GM10248 (cell line): ENCODE measurements at regions not wholly inside any gene's neighbourhood (a gene's known extent, or its start where the extent isn't known, plus 50 kb on each side); places are given as distances from the start of the nearest gene placed in this dataset.
"Not testable (repeated sequence)": the region's sequence is repeated elsewhere in the genome, so short reads cannot be mapped to it uniquely, and the experiment has no call there.

ENCODE experiments used
- CTCF ChIA-PET: fragments of 300-600 bp; sonication (Branson Sonifier 250); formaldehyde crosslinking; extraction: SDS; loops from one replicate; lab custom pipeline; 2021; ENCODE audit warnings: antibody characterized with exemption; lab: Yijun Ruan, JAX
- POLR2A ChIA-PET: fragments of 350-650 bp; sonication (Branson Sonifier 250); formaldehyde crosslinking; extraction: SDS; loops from one replicate; lab custom pipeline; 2020; ENCODE audit warnings: antibody characterized with exemption; lab: Yijun Ruan, JAX
- DNase-seq: peaks from one replicate; pipeline ENCODE4 v3.0.0; 2012; ENCODE audit errors: extremely low spot score
- TF ChIP-seq, protein P1 (sequence below): IDR thresholded peaks from 2 replicates; pipeline ENCODE4 v1.5.1; 2012; ENCODE audit warnings: mild to moderate bottlenecking, low read depth; ENCODE audit errors: extremely low read depth, missing control alignments, control extremely low read depth

DNA sequence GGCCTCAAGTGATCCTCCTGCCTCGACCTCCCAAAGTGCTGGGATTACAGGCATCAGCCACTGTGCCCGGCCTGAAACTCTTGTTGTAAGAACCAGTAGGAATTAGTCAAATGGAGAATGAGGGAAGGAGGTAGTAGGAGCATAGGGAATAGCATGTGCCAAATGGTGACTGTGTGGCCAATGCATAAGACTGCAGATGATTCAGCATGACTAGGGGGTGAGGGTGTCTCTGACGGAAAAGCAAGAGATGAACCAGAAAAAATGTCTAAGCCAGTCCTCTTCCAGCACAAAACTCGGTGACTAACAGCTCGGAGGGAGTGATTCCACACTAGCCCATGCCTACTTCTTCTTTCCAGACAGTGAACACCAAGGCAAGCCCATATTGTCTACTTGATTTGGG is 58.2 kb upstream of the DUSP21 start:
- CTCF ChIA-PET, result no interaction called here
- TF ChIP-seq, protein P1, sequence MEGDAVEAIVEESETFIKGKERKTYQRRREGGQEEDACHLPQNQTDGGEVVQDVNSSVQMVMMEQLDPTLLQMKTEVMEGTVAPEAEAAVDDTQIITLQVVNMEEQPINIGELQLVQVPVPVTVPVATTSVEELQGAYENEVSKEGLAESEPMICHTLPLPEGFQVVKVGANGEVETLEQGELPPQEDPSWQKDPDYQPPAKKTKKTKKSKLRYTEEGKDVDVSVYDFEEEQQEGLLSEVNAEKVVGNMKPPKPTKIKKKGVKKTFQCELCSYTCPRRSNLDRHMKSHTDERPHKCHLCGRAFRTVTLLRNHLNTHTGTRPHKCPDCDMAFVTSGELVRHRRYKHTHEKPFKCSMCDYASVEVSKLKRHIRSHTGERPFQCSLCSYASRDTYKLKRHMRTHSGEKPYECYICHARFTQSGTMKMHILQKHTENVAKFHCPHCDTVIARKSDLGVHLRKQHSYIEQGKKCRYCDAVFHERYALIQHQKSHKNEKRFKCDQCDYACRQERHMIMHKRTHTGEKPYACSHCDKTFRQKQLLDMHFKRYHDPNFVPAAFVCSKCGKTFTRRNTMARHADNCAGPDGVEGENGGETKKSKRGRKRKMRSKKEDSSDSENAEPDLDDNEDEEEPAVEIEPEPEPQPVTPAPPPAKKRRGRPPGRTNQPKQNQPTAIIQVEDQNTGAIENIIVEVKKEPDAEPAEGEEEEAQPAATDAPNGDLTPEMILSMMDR, result no peak
- DNase-seq, result no peak
- POLR2A ChIA-PET, result no interaction called here

DNA sequence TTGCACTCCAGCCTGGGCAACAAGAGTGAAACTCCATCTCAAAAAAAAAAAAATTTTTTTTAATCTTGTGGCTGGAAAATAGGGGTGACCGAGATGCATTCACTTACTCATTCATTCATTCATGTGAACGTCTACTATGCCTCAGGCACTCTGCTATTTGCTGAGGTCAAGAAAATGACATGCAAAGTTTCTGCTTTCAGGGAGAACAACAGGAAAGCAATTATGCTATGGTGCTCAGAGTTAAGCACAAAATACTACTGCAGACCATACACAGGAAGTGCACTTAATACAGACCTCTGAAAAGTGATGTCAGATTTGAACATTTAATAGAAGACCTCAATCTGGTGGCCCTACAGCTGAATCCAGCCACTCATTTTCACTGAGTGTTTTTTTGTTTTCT is 59.6 kb upstream of the DUSP21 start:
- CTCF ChIA-PET, result no interaction called here
- TF ChIP-seq, protein P1, result no peak
- no peak for DNase-seq
- POLR2A ChIA-PET, result no interaction called here

DNA sequence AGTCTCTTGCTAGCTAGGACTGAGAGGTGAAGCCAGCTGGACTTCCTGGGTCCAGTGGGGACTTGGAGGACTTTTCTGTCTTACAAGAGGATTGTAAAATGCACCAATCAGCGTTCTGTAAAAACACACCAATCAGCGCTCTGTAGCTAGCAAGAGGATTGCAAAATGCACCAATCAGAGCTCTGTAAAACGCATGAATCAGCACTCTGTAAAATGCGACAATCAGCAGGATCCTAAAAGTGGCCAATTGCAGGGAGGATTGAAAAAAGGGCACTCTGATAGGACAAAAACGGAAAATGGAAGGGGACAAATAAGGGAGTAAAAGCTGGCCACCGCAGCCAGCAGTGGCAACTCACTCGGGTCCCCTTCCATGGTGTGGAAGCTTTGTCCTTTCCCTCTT is 65.6 kb upstream of the DUSP21 start:
- TF ChIP-seq, protein P1, result no peak
- CTCF ChIA-PET, result no interaction called here

DNA sequence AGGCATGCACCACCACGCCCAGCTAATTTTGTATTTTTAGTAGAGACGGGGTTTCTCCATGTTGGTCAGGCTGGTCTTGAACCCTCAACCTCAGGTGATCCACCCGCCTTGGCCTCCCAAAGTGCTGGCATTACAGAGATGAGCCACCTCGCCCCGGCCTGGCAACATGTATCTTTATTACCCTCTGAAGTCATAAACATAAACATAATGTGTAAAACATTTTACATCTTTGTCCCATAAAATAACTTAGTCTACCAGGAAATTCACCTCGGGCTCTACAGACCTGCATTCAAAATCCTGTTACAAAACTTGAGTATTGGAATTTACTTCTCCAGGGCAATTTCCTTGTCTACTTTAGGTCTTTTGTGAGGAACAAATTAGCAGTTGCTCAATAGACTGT is 68.1 kb upstream of the DUSP21 start:
- CTCF ChIA-PET, result no interaction called here

More for the DNA sequence above, 65.6 kb upstream of the DUSP21 start:
- POLR2A ChIA-PET, result no interaction called here
- no peak for DNase-seq

DNA sequence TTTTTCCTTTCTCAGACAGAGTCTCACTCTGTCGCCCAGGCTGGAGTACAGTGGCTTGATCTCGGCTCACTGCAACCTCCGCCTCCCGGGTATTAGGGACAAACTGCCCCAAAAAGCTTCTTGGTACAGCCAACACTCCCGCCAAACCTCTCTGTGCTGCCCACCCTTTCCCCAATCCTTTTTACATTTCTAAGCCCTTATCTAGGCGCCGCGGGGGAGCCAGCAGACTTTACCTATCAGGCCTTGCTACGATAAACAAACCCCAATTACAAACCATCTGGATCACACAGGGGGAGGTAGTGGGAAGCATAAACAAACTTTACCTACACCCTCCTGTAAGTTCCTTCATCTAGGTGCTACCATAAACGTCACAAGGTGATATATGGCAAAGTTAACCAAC is 69.8 kb upstream of the DUSP21 start:
- POLR2A ChIA-PET, CTCF ChIA-PET, DNase-seq: not testable (repeated sequence)

More for the DNA sequence above, 68.1 kb upstream of the DUSP21 start:
- DNase-seq, result no peak
- POLR2A ChIA-PET, result no interaction called here
- TF ChIP-seq, protein P1, result no peak

DNA sequence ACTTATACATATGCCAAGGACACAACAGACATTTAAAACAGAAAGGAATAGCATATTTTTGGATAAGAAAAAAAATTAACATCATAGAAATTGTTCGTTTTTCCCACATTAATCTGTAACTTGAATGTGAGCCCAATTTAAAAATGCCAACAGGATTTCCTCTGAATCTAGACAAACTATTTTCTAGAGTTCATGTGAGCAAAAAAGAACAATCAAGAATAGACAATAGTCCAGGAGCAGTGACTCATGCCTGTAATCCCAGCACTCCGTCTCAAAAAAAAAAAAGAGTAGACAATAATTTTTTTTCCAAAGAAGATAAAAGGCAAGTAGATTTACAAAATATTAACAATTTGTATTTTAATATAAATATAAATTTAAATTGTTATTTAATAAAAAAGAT is 73.7 kb upstream of the DUSP21 start:
- ChIA-PET CTCF (no interaction called here), POLR2A (no interaction called here)
- no peak for DNase-seq
- TF ChIP-seq, protein P1, result no peak

DNA sequence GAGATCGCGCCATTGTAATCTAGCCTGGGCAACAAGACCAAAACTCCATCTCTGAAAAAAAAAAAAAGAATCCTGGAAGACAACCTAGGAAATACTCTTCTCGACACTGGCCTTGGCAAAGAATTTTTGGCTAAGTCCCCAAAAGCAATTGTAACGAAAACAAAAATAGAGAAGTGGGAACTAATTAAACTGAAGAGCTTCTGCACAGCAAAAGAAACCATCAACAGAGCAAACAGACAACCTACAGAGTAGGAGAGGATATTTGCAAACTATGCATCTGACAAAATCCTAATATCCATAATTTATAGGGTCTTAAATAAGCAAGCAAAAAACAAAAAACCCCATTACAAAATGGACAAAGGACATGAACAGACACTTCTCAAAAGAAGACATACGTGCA is 76.5 kb upstream of the DUSP21 start:
- POLR2A ChIA-PET, result no interaction called here
- TF ChIP-seq, protein P1, result no peak
- CTCF ChIA-PET, result no interaction called here
- DNase-seq, result no peak
